ENCODE measurements at regions not wholly inside any gene's neighbourhood (a gene's known extent, or its start where the extent isn't known, plus 50 kb on each side); places are given as distances from the start of the nearest gene placed in this dataset.
"Not testable (repeated sequence)": the region's sequence is repeated elsewhere in the genome, so short reads cannot be mapped to it uniquely, and the experiment has no call there.

GRCh38 chr1:120659133-120659532, 64.6 kb upstream of the NBPF26 start:
- not testable (repeated sequence) for DNase-seq

GRCh38 chr1:120664376-120665249, 59.1 kb upstream of the NBPF26 start:
- DNase-seq: not testable (repeated sequence)

GRCh38 chr1:120665250-120665577, 58.5 kb upstream of the NBPF26 start:
- not testable (repeated sequence) for DNase-seq

GRCh38 chr1:120668187-120668586, 55.6 kb upstream of the NBPF26 start:
- not testable (repeated sequence) for DNase-seq

Data from nucleus accumbens (tissue), 56 donors.